ENCODE measurements at regions not wholly inside any gene's neighbourhood (a gene's known extent, or its start where the extent isn't known, plus 50 kb on each side); places are given as distances from the start of the nearest gene placed in this dataset.

GRCh38 chr5:74067748-74068541 lies 441.9 kb downstream of the ARHGEF28 start:
- Histone ChIP-seq H3K4me3 (no peak overlapping the region), H3K36me3 (ENCODE audit: insufficient read depth in 1 of 2, low read depth in 1 of 2) (no peaks in the 10 kb centered on the region), H3K27ac (no peak overlapping the region), H3K9me3 (no peaks in the 10 kb centered on the region), H3K4me1 (no peaks in the 10 kb centered on the region), H3K27me3 (ENCODE audit: insufficient read depth in 3 of 3, low read length in 2 of 3) (no peaks in the 10 kb centered on the region)
- DNase-seq, result no peak
- TF ChIP-seq CTCF (IDR thresholded peaks at IDR 0.05), result no peak
- ATAC-seq, result no peak
- WGBS, 3 donors, result 58 to 71% (median 60%) methylated on average over 5 of the region's 5 CpGs
- intact Hi-C loops (cut with DNase I), result no loop called here

GRCh38 chr5:74064911-74065310 lies 438.9 kb downstream of the ARHGEF28 start:
- Histone ChIP-seq H3K27me3 (ENCODE audit: insufficient read depth in 3 of 3, low read length in 2 of 3) (peaks cover 0 to 3% (median 0%) of the 10 kb centered on the region in 3 donors), H3K9me3 (no peaks in the 10 kb centered on the region), H3K27ac (no peak overlapping the region), H3K4me1 (no peaks in the 10 kb centered on the region), H3K36me3 (ENCODE audit: insufficient read depth in 1 of 2, low read depth in 1 of 2) (no peaks in the 10 kb centered on the region), H3K4me3 (no peak overlapping the region)
- TF ChIP-seq CTCF (IDR thresholded peaks at IDR 0.05), result no peak
- 93 to 94% (median 94%) methylated on average over 3 of the region's 3 CpGs for WGBS, 3 donors
- DNase-seq, result no peak
- no peak for ATAC-seq
- intact Hi-C loops (cut with DNase I), result no loop called here

- no peak for TF ChIP-seq CTCF (IDR thresholded peaks at IDR 0.05)
- Histone ChIP-seq H3K27me3 (ENCODE audit: insufficient read depth in 3 of 3, low read length in 2 of 3) (peaks cover 0 to 3% (median 0%) of the 10 kb centered on the region in 3 donors), H3K4me3 (no peak overlapping the region), H3K4me1 (no peaks in the 10 kb centered on the region), H3K27ac (no peak overlapping the region), H3K9me3 (no peaks in the 10 kb centered on the region), H3K36me3 (ENCODE audit: insufficient read depth in 1 of 2, low read depth in 1 of 2) (no peaks in the 10 kb centered on the region)
- ATAC-seq, result no peak
- no peak for DNase-seq
- intact Hi-C loops (cut with DNase I), result no loop called here
Observed at GRCh38 chr5:74064225-74064624, 438.2 kb downstream of the ARHGEF28 start.

GRCh38 chr5:74063821-74064220 lies 437.8 kb downstream of the ARHGEF28 start:
- H3K36me3 ChIP-seq (ENCODE audit: insufficient read depth in 1 of 2, low read depth in 1 of 2), result no peaks in the 10 kb centered on the region
- peaks cover 0 to 3% (median 0%) of the 10 kb centered on the region in 3 donors for H3K27me3 ChIP-seq (ENCODE audit: insufficient read depth in 3 of 3, low read length in 2 of 3)
- intact Hi-C loops (cut with DNase I), result no loop called here
- 79 to 83% (median 82%) methylated on average over 3 of the region's 3 CpGs for WGBS, 3 donors
- no peak overlapping the region for H3K4me3 ChIP-seq
- no peaks in the 10 kb centered on the region for H3K9me3 ChIP-seq
- ATAC-seq (no peak), DNase-seq (no peak)
- H3K4me1 ChIP-seq, result no peaks in the 10 kb centered on the region
- TF ChIP-seq CTCF (IDR thresholded peaks at IDR 0.05), result no peak
- H3K27ac ChIP-seq, result no peak overlapping the region

- DNase-seq (no peak), ATAC-seq (no peak)
- Histone ChIP-seq H3K4me3 (no peak overlapping the region), H3K9me3 (no peaks in the 10 kb centered on the region), H3K27ac (no peak overlapping the region), H3K36me3 (ENCODE audit: insufficient read depth in 1 of 2, low read depth in 1 of 2) (no peaks in the 10 kb centered on the region), H3K4me1 (no peaks in the 10 kb centered on the region), H3K27me3 (ENCODE audit: insufficient read depth in 3 of 3, low read length in 2 of 3) (peaks cover 0 to 3% (median 0%) of the 10 kb centered on the region in 3 donors)
- WGBS, 3 donors, result 71 to 79% (median 74%) methylated on average over 4 of the region's 4 CpGs
- TF ChIP-seq CTCF (IDR thresholded peaks at IDR 0.05), result no peak
- intact Hi-C loops (cut with DNase I), result no loop called here
Observed at GRCh38 chr5:74063346-74063745, 437.4 kb downstream of the ARHGEF28 start.
